ENCODE measurements at regions not wholly inside any gene's neighbourhood (a gene's known extent, or its start where the extent isn't known, plus 50 kb on each side); places are given as distances from the start of the nearest gene placed in this dataset.
A peak's percentile ranks its signal among the peaks of the same experiment; 100 is the strongest.

DNA sequence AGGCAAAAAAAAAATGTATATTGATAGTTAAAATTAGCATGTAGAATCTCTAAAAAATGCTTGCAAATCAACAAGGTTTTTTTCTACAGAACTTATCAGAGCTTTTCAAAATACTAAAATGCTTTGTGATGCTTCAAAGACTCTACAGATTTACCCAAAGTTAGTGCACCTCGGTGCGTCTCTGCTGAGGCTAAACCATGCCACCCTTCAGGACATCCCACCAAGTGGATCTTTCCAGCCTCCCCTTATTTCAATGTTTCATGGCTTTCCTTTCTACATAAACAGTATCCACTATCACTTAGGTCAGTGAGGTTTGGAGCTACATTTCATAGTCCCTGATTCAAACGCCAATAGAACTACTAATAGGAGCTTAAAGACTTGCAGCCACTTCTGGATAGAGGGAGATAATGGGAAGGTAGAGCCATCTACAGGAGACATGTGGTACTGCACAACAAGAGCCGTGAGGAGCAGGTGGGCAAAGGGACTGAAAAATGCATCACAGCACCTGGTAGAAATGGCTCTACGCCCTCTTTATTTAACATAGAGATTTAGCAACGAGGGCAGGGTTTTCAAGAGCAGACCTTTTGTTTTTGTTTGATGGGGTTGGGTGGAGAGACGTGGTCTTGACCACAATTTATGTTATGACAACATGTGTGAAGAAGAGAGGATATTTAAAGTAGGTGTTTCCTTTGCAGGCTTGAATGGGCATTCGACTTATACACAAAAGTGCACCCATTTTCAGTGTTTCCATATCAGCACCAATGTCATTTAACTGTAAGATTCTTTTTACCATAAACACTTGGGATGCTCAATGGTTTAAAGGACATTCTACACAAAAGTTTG lies 56.1 kb upstream of the SLC35G4 start:
- H3K27ac ChIP-seq = no peak overlapping the region
- intact Hi-C loops (cut with DNase I) = loop anchor here in 2 of 4 donors (10.0 kb wide), 2 partner anchors 699 to 989 kb away; no protein-coding TSS in a partner anchor
- TF ChIP-seq, protein P1, sequence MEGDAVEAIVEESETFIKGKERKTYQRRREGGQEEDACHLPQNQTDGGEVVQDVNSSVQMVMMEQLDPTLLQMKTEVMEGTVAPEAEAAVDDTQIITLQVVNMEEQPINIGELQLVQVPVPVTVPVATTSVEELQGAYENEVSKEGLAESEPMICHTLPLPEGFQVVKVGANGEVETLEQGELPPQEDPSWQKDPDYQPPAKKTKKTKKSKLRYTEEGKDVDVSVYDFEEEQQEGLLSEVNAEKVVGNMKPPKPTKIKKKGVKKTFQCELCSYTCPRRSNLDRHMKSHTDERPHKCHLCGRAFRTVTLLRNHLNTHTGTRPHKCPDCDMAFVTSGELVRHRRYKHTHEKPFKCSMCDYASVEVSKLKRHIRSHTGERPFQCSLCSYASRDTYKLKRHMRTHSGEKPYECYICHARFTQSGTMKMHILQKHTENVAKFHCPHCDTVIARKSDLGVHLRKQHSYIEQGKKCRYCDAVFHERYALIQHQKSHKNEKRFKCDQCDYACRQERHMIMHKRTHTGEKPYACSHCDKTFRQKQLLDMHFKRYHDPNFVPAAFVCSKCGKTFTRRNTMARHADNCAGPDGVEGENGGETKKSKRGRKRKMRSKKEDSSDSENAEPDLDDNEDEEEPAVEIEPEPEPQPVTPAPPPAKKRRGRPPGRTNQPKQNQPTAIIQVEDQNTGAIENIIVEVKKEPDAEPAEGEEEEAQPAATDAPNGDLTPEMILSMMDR (IDR thresholded peaks at IDR 0.05) = peak; percentile 16 to 66 (median 18)
- TF ChIP-seq POLR2A (IDR thresholded peaks at IDR 0.05) = no peak
- no peaks in the 10 kb centered on the region for H3K36me3 ChIP-seq
- no peaks in the 10 kb centered on the region for H3K27me3 ChIP-seq
- H3K9me3 ChIP-seq = no peaks in the 10 kb centered on the region
- 24 to 29% (median 27%) methylated on average over 8 of the region's 8 CpGs for WGBS, 3 donors
- H3K4me1 ChIP-seq (ENCODE audit: insufficient read depth) = no peaks in the 10 kb centered on the region
- H3K4me3 ChIP-seq = no peak overlapping the region
- DNase-seq = no peak

DNA sequence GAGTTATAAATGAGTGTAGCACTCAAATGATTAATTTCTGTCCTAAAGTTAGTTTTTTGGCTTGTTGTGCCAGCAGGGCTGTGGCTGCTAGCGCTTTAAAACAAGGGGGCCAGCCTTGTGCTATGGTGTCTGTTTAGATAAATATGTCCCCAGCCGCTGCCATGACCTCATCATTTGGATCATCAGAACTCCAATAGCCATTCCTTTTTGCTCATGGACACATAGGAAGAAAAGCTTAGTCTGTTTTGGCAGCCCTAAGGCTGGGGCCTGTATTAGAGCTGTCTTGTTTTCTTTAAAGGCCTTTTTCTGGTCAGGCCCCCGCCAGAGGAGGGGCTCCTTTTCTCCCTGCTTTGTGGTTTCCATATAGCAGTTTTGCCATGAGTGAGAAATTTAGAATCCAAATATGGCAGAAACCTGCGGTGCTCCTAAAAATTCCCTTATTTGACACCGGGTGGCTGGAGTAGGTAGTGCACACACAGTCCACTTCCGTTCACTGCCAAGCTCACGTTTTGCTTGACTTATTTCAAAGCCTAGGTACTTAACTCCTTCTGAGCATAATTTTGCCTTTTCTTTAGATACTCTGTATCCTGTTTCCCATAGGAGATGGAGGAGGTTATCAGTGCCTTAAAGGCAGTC lies 60.4 kb upstream of the SLC35G4 start:
- no peaks in the 10 kb centered on the region for H3K27me3 ChIP-seq
- no peak for TF ChIP-seq EP300 (IDR thresholded peaks at IDR 0.05)
- TF ChIP-seq, protein P1 (IDR thresholded peaks at IDR 0.05) = no peak
- no peak for TF ChIP-seq POLR2A (IDR thresholded peaks at IDR 0.05)
- H3K4me3 ChIP-seq = no peak overlapping the region
- DNase-seq = no peak
- intact Hi-C loops (cut with DNase I) = no loop called here
- no peaks in the 10 kb centered on the region for H3K4me1 ChIP-seq (ENCODE audit: insufficient read depth)
- no peaks in the 10 kb centered on the region for H3K9me3 ChIP-seq
- H3K36me3 ChIP-seq = no peaks in the 10 kb centered on the region
- WGBS, 3 donors = 77% methylated on average over 7 of the region's 7 CpGs
- no peak overlapping the region for H3K27ac ChIP-seq

DNA sequence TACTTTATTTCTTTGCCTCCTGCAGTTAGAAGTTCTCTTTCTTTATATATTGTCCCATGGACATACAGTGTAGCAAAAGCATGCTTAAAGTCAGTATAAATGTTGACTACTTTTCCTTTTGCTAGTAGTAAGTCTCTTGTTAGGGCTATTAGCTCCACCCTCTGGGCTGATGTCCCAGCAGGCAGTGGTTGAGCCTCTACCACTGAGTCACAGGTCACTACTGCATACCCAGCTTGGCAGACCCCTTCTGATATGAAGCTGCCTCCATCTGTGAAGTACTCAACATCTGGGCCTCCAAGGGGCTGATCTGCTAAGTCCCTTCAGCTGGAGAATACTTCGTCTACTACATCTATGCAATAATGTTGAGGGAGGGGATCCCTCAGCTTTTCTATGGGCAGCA lies 61.0 kb upstream of the SLC35G4 start:
- intact Hi-C loops (cut with DNase I) = no loop called here
- DNase-seq = no peak
- Histone ChIP-seq H3K4me1 (ENCODE audit: insufficient read depth) (no peaks in the 10 kb centered on the region), H3K9me3 (no peaks in the 10 kb centered on the region), H3K4me3 (no peak overlapping the region), H3K27ac (no peak overlapping the region), H3K27me3 (no peaks in the 10 kb centered on the region), H3K36me3 (no peaks in the 10 kb centered on the region)
- 75 to 81% (median 81%) methylated on average over 1 of the region's 1 CpG for WGBS, 3 donors
- TF ChIP-seq POLR2A (IDR thresholded peaks at IDR 0.05) (no peak), EP300 (IDR thresholded peaks at IDR 0.05) (no peak)
- TF ChIP-seq, protein P1 (IDR thresholded peaks at IDR 0.05) = no peak

DNA sequence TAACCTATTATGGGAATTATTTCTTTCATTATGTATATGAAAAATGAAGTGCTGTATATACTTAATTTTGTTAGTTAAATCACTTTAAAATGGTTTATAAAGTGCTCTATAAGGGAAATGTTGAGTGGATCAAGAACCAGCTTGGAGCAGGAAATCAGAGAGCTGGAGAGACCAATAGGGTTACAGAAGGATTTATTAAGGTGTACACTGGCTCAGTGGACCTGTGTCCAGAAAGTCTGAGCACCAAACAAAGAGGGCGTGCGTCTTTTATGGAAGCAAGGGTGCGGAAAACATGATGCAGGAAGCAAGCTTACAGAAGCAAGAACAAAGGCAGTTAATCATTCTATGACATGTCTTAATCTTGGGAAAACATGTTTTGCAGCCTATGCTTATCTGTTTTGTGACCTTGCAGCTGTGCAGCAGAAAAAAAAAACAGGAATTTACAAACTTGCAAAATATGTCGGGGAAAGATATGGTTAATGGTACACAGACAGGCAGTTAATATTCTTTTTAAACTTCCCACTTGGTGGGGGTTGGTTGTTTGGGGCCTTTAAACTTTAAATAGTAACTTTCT lies 65.2 kb upstream of the SLC35G4 start:
- TF ChIP-seq, protein P1 (IDR thresholded peaks at IDR 0.05) = no peak
- TF ChIP-seq POLR2A (IDR thresholded peaks at IDR 0.05) (no peak), EP300 (IDR thresholded peaks at IDR 0.05) (no peak)
- Histone ChIP-seq H3K4me1 (ENCODE audit: insufficient read depth) (no peaks in the 10 kb centered on the region), H3K4me3 (no peak overlapping the region), H3K9me3 (no peaks in the 10 kb centered on the region), H3K27me3 (no peaks in the 10 kb centered on the region), H3K36me3 (no peaks in the 10 kb centered on the region), H3K27ac (no peak overlapping the region)
- DNase-seq = no peak
- WGBS, 3 donors = 41 to 55% (median 51%) methylated on average over 4 of the region's 4 CpGs
- intact Hi-C loops (cut with DNase I) = no loop called here

Data from ovary (tissue), 7 donors.